ENCODE measurements at regions not wholly inside any gene's neighbourhood (a gene's known extent, or its start where the extent isn't known, plus 50 kb on each side); places are given as distances from the start of the nearest gene placed in this dataset.
"Not testable (repeated sequence)": the region's sequence is repeated elsewhere in the genome, so short reads cannot be mapped to it uniquely, and the experiment has no call there.

DNA sequence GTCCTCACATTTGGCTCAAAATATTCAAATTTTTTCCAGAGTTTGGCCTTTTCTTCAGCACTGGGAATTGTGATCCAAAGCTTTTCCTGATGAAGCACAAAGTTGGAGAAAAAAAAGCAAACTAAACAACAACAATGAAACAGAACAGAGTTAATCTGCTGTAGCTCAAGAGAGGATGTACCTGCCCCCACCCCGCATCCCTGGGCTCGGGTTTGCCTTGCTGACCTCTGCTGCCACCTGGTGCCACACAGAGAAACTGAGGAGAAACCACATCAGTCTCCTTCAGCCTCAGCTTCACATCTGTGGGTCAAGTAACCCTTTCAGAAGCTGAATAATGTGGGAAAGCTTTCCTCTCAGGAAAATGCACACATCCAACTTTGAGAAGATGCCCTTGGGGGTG lies 290.4 kb downstream of the RTP5 start:
- DNase-seq, result not testable (repeated sequence)

DNA sequence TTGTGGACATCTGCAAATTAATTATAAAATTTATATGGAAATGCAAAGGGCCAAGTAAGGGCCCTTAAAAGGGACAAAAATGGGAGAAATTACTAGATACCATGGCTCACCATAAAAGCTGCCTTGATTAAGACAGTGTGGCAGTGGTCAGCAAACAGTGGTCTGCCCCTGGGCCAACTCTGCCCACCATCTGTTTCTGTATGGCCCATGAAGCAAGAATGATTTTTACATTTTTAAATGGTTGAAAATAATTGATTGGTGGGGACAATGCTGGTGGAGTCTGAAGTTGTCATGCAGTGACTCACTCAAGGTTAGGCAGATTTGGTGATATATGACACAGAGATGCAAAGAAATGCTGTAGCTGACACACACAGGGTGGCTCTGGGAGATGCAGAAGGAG lies 295.6 kb downstream of the RTP5 start:
- DNase-seq, result not testable (repeated sequence)

DNA sequence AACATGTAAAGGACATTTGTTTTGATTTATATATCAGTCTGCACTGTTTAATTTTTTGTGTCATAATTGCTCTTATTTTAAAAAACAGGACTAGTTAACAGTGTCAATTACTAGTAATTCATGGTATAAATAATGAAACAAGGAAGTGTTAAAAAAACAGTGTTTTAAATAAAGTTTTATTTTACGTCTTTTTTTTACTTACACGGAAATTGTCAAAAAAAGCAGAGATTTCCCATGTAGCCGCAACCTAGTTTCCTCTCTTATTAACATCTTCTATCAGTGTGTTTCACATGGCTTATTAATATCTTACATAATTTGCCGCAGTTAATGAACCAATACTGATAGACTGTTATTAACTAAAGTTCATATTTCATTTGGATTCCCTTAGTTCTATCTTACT lies 301.8 kb downstream of the RTP5 start:
- not testable (repeated sequence) for DNase-seq

Measured in NK-92 treated with Interleukin-12 subunit alpha and Interleukin-12 subunit beta, amount 100 ng/mL, for 24 hours (cell line).